Psoas muscle (tissue), 7 donors: ENCODE measurements at regions not wholly inside any gene's neighbourhood (a gene's known extent, or its start where the extent isn't known, plus 50 kb on each side); places are given as distances from the start of the nearest gene placed in this dataset.

ENCODE experiments used
- ATAC-seq, 4 donors: fragments of 200-7000 bp; cut with Tn5 transposase; one replicate each; pipeline ENCODE4 v1.9.1; 2020; ENCODE audit warnings: moderate library complexity in 3 of 4, mild to moderate bottlenecking in 2 of 4
- DNase-seq, 2 donors: peaks; one replicate each; pipeline ENCODE4 v3.0.0-alpha.2; 2020
- H3K27ac ChIP-seq: fragments of 200-600 bp; one replicate; pipeline ENCODE4 v1.8.0; 2022
- H3K27me3 ChIP-seq, 3 donors: fragments of 200-600 bp in 1 of 3; one replicate each; pipeline versions ENCODE4 v1.6.1 to v1.8.0; 2013 to 2022; ENCODE audit warnings: low read length in 2 of 3, mild to moderate bottlenecking in 2 of 3, moderate library complexity in 1 of 3; ENCODE audit not compliant: insufficient read depth in 3 of 3
- H3K36me3 ChIP-seq, 2 donors: fragments of 200-600 bp in 1 of 2; one replicate each; pipeline versions ENCODE4 v1.6.1 to v1.8.0; 2013 to 2022; ENCODE audit warnings: low read depth in 1 of 2, mild to moderate bottlenecking in 1 of 2, moderate library complexity in 1 of 2; ENCODE audit not compliant: insufficient read depth in 1 of 2
- H3K4me1 ChIP-seq: fragments of 200-600 bp; one replicate; pipeline ENCODE4 v1.8.0; 2022
- H3K4me3 ChIP-seq: fragments of 200-600 bp; one replicate; pipeline ENCODE4 v1.8.0; 2022; ENCODE audit warnings: mild to moderate bottlenecking
- H3K9me3 ChIP-seq: fragments of 200-600 bp; one replicate; pipeline ENCODE4 v1.8.0; 2022
- WGBS, 3 donors: extraction: QIAGEN DNeasy Blood & Tissue Kit; methylation state at CpG; one replicate each; pipeline versions ENCODE4 v1.1.6 to v1.1.7; 2013; 5-methylcytosine and 5-hydroxymethylcytosine counted together
- intact Hi-C, 2 donors: fragments of 100-400 bp; cut with DNase I; formaldehyde crosslinking; loops; one replicate each; pipeline versions ENCODE4 v1.11.0 to v1.14.2; 2022
- TF ChIP-seq, protein P1 (sequence below): fragments of 200-600 bp; IDR thresholded peaks from one replicate; pipeline ENCODE4 v1.8.0; 2022; ENCODE audit warnings: antibody characterized with exemption
- donor health status: healthy with polysubstance abuse.
- donor health status: DM: no; HTN: no; CAD: no; lungs with moderate emphysema.
- donor health status: Bipolar disorder and iron deficiency.
- donor health status: healthy.
- donor health status: DM: yes; HTN: yes; CAD: no.
- donor health status: DM: no; HTN: no; CAD: no.
- donor health status: DM: yes; HTN: yes; CAD: no.

DNA sequence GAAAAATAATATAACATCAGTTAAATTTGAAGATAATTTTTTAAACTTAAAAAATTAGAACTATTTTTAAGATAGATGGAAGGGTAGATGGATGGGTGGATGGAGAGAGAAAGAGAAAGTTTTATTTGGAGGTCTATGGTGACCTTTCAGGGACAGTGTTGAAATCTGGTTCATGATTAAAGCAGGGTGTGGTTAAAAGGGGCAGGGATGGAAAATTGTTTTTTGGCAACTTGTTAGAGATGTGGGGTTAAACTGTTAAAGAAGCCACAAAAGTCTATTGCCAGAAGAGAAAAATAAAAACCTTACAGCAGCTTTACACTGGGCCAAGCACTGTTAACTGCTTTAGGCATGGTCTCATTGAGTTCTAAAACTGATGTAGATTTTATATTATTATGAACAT lies 134.9 kb upstream of the GORAB start:
- no peak for ATAC-seq
- H3K27ac ChIP-seq, result no peak overlapping the region
- H3K27me3 ChIP-seq, result no peaks in the 10 kb centered on the region
- H3K9me3 ChIP-seq, result no peaks in the 10 kb centered on the region
- no peak for DNase-seq
- no peaks in the 10 kb centered on the region for H3K4me1 ChIP-seq
- intact Hi-C loops, result no loop called here
- TF ChIP-seq, protein P1, sequence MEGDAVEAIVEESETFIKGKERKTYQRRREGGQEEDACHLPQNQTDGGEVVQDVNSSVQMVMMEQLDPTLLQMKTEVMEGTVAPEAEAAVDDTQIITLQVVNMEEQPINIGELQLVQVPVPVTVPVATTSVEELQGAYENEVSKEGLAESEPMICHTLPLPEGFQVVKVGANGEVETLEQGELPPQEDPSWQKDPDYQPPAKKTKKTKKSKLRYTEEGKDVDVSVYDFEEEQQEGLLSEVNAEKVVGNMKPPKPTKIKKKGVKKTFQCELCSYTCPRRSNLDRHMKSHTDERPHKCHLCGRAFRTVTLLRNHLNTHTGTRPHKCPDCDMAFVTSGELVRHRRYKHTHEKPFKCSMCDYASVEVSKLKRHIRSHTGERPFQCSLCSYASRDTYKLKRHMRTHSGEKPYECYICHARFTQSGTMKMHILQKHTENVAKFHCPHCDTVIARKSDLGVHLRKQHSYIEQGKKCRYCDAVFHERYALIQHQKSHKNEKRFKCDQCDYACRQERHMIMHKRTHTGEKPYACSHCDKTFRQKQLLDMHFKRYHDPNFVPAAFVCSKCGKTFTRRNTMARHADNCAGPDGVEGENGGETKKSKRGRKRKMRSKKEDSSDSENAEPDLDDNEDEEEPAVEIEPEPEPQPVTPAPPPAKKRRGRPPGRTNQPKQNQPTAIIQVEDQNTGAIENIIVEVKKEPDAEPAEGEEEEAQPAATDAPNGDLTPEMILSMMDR, result no peak
- H3K36me3 ChIP-seq, result no peaks in the 10 kb centered on the region
- H3K4me3 ChIP-seq, result no peak overlapping the region

DNA sequence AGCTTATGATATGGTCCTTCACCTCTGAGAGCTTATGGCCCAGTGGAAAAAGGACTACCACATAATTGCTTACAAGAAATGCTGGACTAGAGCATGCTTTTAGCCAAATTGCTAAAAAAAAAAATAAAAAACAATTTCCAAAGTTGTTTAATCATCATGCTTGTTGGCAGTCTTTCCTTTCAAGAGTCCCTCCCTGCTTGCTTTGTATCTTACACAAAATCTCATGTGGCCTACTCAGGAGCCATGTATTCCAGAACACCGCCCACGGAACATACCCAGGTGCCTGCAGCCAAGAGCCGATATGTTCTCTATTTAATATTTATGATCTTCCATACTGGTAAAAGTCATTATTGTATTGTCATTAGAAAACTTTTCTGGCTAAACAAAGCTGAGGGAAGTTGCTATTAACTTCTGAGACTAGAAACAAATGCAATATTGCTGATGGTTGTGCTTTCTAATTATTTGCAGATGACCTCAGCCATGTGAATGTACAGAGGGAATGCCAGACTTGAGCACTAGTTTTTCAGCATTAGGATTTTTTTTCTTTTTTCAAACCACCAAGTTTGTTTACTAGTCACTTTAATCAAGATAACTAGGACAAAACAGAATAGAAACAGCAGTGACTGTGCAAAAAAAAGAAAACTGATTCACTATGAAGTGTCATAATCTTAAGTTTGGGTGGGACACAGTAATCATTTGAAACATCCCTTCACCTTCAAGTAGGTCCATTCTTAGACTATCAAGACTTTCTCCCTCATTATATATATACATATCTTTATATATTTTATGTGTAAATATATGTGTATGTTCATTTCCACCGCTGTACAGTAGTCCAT lies 129.3 kb upstream of the GORAB start:
- H3K27ac ChIP-seq, result no peak overlapping the region
- no peaks in the 10 kb centered on the region for H3K9me3 ChIP-seq
- ATAC-seq (no peak), DNase-seq (no peak)
- no peaks in the 10 kb centered on the region for H3K27me3 ChIP-seq
- TF ChIP-seq, protein P1, result no peak
- H3K4me1 ChIP-seq, result no peaks in the 10 kb centered on the region
- no peaks in the 10 kb centered on the region for H3K36me3 ChIP-seq
- intact Hi-C loops, result no loop called here
- no peak overlapping the region for H3K4me3 ChIP-seq
- 52 to 87% (median 72%) methylated on average over 4 of the region's 4 CpGs for WGBS, 3 donors

DNA sequence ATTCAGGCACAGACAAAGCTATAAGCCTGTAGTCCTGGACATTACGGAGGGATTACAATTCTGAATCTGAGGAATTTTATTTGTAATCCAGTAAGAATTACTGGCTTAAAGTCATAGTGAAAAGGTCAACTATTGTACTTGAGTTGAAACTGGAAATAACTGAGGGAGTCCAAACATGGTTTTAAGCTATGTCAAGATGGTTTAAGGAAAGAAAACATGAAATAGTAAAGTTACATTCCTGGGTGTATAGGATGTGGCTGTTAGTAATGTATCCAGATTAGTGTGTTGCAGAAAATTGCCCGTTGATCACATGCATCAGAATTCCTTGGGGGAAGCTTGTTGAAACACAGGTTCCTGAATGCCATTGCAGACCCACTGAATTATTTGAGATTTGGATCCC lies 124.8 kb upstream of the GORAB start:
- WGBS, 3 donors, result 29 to 42% (median 42%) methylated on average over 2 of the region's 2 CpGs
- H3K27ac ChIP-seq, result no peak overlapping the region
- H3K36me3 ChIP-seq, result no peaks in the 10 kb centered on the region
- H3K4me3 ChIP-seq, result no peak overlapping the region
- intact Hi-C loops, result no loop called here
- H3K9me3 ChIP-seq, result no peaks in the 10 kb centered on the region
- ATAC-seq (no peak), DNase-seq (no peak)
- no peaks in the 10 kb centered on the region for H3K27me3 ChIP-seq
- H3K4me1 ChIP-seq, result no peaks in the 10 kb centered on the region
- TF ChIP-seq, protein P1, result no peak

DNA sequence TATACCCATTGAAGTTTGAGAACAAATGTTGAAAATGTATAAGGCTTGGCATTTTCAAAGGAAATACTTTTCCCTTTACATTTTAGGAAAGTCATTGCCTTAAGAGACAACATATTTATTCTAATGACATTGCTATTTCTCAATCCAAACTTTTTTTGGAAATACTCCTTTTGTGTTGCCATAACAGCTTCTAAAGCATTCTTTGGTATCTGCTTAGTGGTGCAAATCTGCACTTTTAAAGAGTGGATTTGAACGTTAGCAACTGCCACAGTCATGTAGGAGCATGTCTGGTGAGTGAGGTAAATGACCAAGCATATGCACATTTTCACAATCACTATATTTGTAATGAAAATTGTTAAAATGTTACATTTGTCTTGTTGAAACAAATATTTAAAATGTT lies 124.4 kb upstream of the GORAB start:
- 56 to 84% (median 63%) methylated on average over 1 of the region's 1 CpG for WGBS, 3 donors
- H3K4me3 ChIP-seq, result no peak overlapping the region
- no peaks in the 10 kb centered on the region for H3K27me3 ChIP-seq
- TF ChIP-seq, protein P1, result no peak
- no peaks in the 10 kb centered on the region for H3K9me3 ChIP-seq
- ATAC-seq, result no peak
- no peaks in the 10 kb centered on the region for H3K4me1 ChIP-seq
- H3K27ac ChIP-seq, result no peak overlapping the region
- intact Hi-C loops, result no loop called here
- DNase-seq, result no peak
- no peaks in the 10 kb centered on the region for H3K36me3 ChIP-seq
